Esophagus (tissue), 2 donors: ENCODE measurements at regions not wholly inside any gene's neighbourhood (a gene's known extent, or its start where the extent isn't known, plus 50 kb on each side); places are given as distances from the start of the nearest gene placed in this dataset.

Experiments
- H3K27ac ChIP-seq, 2 donors: one replicate each; pipeline ENCODE4 v1.5.1; 2013; ENCODE audit warnings: low read depth in 2 of 2, mild to moderate bottlenecking in 2 of 2, inconsistent platforms in 1 of 2, low read length in 1 of 2, moderate library complexity in 1 of 2
- H3K27me3 ChIP-seq, 2 donors: one replicate each; pipeline ENCODE4 v1.6.1; 2013; ENCODE audit warnings: low read length in 2 of 2, control low read depth in 1 of 2, mild to moderate bottlenecking in 1 of 2; ENCODE audit not compliant: insufficient read depth in 2 of 2, control insufficient read depth in 1 of 2
- H3K36me3 ChIP-seq, 2 donors: one replicate each; pipeline ENCODE4 v1.6.1; 2013; ENCODE audit warnings: low read length in 1 of 2; ENCODE audit not compliant: control insufficient read depth in 2 of 2, insufficient read depth in 2 of 2
- H3K4me1 ChIP-seq, 2 donors: one replicate each; pipeline ENCODE4 v1.6.1; 2013; ENCODE audit warnings: low read length in 1 of 2; ENCODE audit not compliant: control insufficient read depth in 2 of 2, insufficient read depth in 2 of 2
- H3K4me3 ChIP-seq, 2 donors: one replicate each; pipeline ENCODE4 v1.5.1; 2013; ENCODE audit warnings: low read length in 2 of 2, mild to moderate bottlenecking in 2 of 2, low read depth in 1 of 2, moderate library complexity in 1 of 2
- H3K9me3 ChIP-seq, 2 donors: one replicate each; pipeline ENCODE4 v1.6.1; 2013; ENCODE audit warnings: mild to moderate bottlenecking in 2 of 2, low read depth in 1 of 2, low read length in 1 of 2, moderate library complexity in 1 of 2; ENCODE audit not compliant: control insufficient read depth in 2 of 2, insufficient read depth in 1 of 2
- WGBS, 2 donors: extraction: QIAGEN DNeasy Blood & Tissue Kit; methylation state at CpG; one replicate each; pipeline ENCODE4 v1.1.7; 2013; 5-methylcytosine and 5-hydroxymethylcytosine counted together
- donor health status: healthy with polysubstance abuse.
- donor health status: Bipolar disorder and iron deficiency.

DNA sequence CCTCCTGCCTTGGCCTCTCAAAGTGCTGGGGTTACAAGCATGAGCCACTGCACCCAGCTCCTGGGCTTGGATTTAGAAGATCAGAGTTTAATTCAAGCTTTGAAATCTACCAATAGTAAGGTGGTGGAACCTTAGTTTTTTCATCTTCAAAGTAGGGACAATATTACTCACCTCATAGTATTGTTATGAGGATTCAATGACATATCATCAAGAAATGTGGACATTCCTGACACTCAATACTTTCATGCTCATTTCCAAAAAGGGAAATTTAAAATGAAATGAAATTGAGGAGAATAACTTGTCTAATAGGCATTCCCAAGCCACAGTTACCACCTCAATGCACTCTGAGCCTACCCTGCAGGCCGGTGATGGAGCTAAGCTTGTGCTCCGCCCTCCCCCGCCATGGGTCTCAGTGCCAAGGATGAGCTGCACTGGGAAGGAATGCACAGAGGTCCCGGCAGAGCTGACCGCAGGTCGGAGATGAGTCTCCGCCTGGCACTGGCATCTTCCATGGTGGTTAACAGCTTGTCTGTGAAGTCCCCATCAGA, 56.5 kb upstream of the BCAR3 start:
- Histone ChIP-seq H3K36me3 (no peaks in the 10 kb centered on the region), H3K4me1 (peaks cover 2 to 3% of the 10 kb centered on the region in 2 donors), H3K27me3 (no peaks in the 10 kb centered on the region), H3K9me3 (no peaks in the 10 kb centered on the region), H3K4me3 (no peak overlapping the region), H3K27ac (no peak overlapping the region)
- WGBS, 2 donors = 88 to 95% methylated on average over 7 of the region's 7 CpGs

DNA sequence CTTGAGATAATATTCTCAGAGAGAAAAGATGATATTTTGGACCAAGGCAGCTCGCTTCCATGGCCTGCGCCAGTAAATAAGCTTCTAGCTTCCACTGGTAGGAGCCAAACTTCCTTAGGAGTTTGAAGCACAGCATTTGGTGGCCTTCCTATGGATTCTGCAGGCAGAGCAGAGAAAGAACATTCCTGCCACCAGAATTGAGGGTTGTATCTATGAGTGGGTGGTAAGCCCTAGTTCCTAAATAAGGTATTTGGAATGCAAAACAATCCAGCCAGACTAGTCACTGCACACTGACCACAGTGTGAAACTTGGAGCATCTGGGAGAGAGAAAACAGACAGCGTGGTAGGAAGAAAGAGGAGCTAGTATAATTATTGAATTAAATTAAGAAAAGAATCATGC, 54.1 kb upstream of the BCAR3 start:
- Histone ChIP-seq H3K4me3 (no peak overlapping the region), H3K27ac (no peak overlapping the region), H3K36me3 (no peaks in the 10 kb centered on the region), H3K4me1 (peaks cover 2 to 3% of the 10 kb centered on the region in 2 donors), H3K27me3 (no peaks in the 10 kb centered on the region), H3K9me3 (no peaks in the 10 kb centered on the region)
- 92 to 94% methylated on average over 3 of the region's 3 CpGs for WGBS, 2 donors

DNA sequence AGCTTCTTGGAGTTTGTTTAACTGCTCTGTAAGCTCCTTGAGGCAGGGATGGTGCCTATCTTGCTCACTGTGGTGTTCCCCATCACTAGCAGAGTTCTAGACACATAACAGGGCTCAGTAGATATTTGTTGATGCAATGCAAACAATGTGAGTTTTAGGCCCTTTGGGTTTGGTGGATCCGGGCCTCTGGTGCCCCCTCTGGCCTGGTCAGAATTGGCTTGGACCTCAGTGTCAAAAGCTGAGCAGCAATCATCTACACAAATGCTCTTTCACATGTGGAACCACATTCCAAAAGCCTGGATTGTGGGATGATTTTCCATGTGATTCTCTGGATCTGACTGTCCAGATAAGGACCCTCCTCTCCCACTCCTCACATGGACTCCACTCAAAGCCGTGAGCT, 53.4 kb upstream of the BCAR3 start:
- Histone ChIP-seq H3K36me3 (no peaks in the 10 kb centered on the region), H3K9me3 (no peaks in the 10 kb centered on the region), H3K27ac (no peak overlapping the region), H3K4me1 (peaks cover 2 to 3% of the 10 kb centered on the region in 2 donors), H3K4me3 (no peak overlapping the region), H3K27me3 (no peaks in the 10 kb centered on the region)
- WGBS, 2 donors = 87 to 96% methylated on average over 2 of the region's 2 CpGs

DNA sequence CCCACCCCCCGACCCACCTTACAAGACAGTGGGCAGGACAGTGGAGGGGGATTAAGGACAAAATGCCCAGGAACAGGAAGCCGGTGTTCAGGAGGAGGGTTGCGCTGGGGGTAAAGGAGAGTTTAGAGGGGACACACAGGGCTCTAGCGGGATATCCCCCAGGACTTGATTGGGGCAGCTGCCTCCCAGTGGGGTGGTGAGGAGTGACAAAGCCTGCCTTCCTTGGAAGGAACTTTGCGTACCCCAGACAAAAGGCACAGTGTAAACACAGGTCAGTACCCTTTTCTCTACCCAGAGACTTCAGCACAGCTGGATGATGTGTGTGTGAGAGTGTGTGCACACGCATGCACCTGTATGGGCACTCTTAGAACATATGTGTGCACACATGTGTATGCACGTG, 51.7 kb upstream of the BCAR3 start:
- H3K27me3 ChIP-seq = no peaks in the 10 kb centered on the region
- 92 to 93% methylated on average over 7 of the region's 7 CpGs for WGBS, 2 donors
- H3K4me3 ChIP-seq = no peak overlapping the region
- H3K36me3 ChIP-seq = no peaks in the 10 kb centered on the region
- H3K4me1 ChIP-seq = peaks cover 1 to 2% of the 10 kb centered on the region in 2 donors
- no peak overlapping the region for H3K27ac ChIP-seq
- no peaks in the 10 kb centered on the region for H3K9me3 ChIP-seq

DNA sequence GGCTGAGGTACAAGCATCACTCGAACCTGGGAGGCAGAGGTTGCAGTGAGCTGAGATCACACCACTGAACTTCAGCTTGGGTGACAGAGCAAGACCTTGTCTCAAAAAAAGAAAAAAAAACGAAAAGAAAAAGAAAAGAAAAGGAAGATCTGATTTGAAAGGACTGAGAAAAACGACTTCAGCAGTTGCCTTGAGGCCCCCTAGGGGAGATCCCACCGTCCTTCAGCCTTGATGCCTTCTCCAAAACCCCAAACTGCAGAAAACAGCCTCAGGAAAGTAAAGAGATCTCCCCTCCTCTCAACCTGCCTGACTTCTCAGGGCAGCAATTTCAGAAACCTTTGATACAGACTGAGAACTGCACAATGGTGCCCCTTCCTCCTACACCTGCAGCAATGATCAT, 50.9 kb upstream of the BCAR3 start:
- Histone ChIP-seq H3K27ac (no peak overlapping the region), H3K4me3 (no peak overlapping the region), H3K36me3 (no peaks in the 10 kb centered on the region), H3K4me1 (no peaks in the 10 kb centered on the region), H3K27me3 (no peaks in the 10 kb centered on the region), H3K9me3 (no peaks in the 10 kb centered on the region)
- WGBS, 2 donors = 63 to 67% methylated on average over 4 of the region's 4 CpGs
